ENCODE measurements at regions not wholly inside any gene's neighbourhood (a gene's known extent, or its start where the extent isn't known, plus 50 kb on each side); places are given as distances from the start of the nearest gene placed in this dataset.

GRCh38 chr13:109332506-109333499, 453.6 kb downstream of the IRS2 start:
- Histone ChIP-seq H3K27me3 (no peaks in the 10 kb centered on the region), H3K36me3 (no peaks in the 10 kb centered on the region), H3K4me1 (no peaks in the 10 kb centered on the region), H3K4me3 (no peak overlapping the region), H3K9me3 (no peaks in the 10 kb centered on the region), H3K27ac (no peak overlapping the region)
- DNase-seq: no peak
- intact Hi-C loops (cut with DNase I; ENCODE audit: low total_unique reads): no loop called here
- TF ChIP-seq CTCF (IDR thresholded peaks at IDR 0.05): no peak

GRCh38 chr13:109331898-109332297, 454.5 kb downstream of the IRS2 start:
- no peaks in the 10 kb centered on the region for H3K27me3 ChIP-seq
- no peak for DNase-seq
- intact Hi-C loops (cut with DNase I; ENCODE audit: low total_unique reads): no loop called here
- no peak overlapping the region for H3K27ac ChIP-seq
- no peaks in the 10 kb centered on the region for H3K9me3 ChIP-seq
- no peaks in the 10 kb centered on the region for H3K36me3 ChIP-seq
- TF ChIP-seq CTCF (IDR thresholded peaks at IDR 0.05): no peak
- no peak overlapping the region for H3K4me3 ChIP-seq
- no peaks in the 10 kb centered on the region for H3K4me1 ChIP-seq

- H3K27me3 ChIP-seq: no peaks in the 10 kb centered on the region
- H3K9me3 ChIP-seq: no peaks in the 10 kb centered on the region
- H3K4me3 ChIP-seq: no peak overlapping the region
- intact Hi-C loops (cut with DNase I; ENCODE audit: low total_unique reads): no loop called here
- no peaks in the 10 kb centered on the region for H3K4me1 ChIP-seq
- no peaks in the 10 kb centered on the region for H3K36me3 ChIP-seq
- TF ChIP-seq CTCF (IDR thresholded peaks at IDR 0.05): no peak
- H3K27ac ChIP-seq: no peak overlapping the region
- DNase-seq: no peak
Measured at GRCh38 chr13:109331011-109331433, 455.4 kb downstream of the IRS2 start.

- no peak for DNase-seq
- no peak for TF ChIP-seq CTCF (IDR thresholded peaks at IDR 0.05)
- Histone ChIP-seq H3K27ac (no peak overlapping the region), H3K4me3 (no peak overlapping the region), H3K36me3 (no peaks in the 10 kb centered on the region), H3K27me3 (no peaks in the 10 kb centered on the region), H3K9me3 (no peaks in the 10 kb centered on the region), H3K4me1 (no peaks in the 10 kb centered on the region)
- intact Hi-C loops (cut with DNase I; ENCODE audit: low total_unique reads): no loop called here
Measured at GRCh38 chr13:109330123-109330522, 456.3 kb downstream of the IRS2 start.

- intact Hi-C loops (cut with DNase I; ENCODE audit: low total_unique reads): no loop called here
- no peak for TF ChIP-seq CTCF (IDR thresholded peaks at IDR 0.05)
- no peak overlapping the region for H3K27ac ChIP-seq
- DNase-seq: no peak
- no peak overlapping the region for H3K4me3 ChIP-seq
- H3K27me3 ChIP-seq: no peaks in the 10 kb centered on the region
- no peaks in the 10 kb centered on the region for H3K9me3 ChIP-seq
- no peaks in the 10 kb centered on the region for H3K4me1 ChIP-seq
- no peaks in the 10 kb centered on the region for H3K36me3 ChIP-seq
Measured at GRCh38 chr13:109329175-109329574, 457.2 kb downstream of the IRS2 start.
